ENCODE measurements at regions not wholly inside any gene's neighbourhood (a gene's known extent, or its start where the extent isn't known, plus 50 kb on each side); places are given as distances from the start of the nearest gene placed in this dataset.
"Not testable (repeated sequence)": the region's sequence is repeated elsewhere in the genome, so short reads cannot be mapped to it uniquely, and the experiment has no call there.

DNA sequence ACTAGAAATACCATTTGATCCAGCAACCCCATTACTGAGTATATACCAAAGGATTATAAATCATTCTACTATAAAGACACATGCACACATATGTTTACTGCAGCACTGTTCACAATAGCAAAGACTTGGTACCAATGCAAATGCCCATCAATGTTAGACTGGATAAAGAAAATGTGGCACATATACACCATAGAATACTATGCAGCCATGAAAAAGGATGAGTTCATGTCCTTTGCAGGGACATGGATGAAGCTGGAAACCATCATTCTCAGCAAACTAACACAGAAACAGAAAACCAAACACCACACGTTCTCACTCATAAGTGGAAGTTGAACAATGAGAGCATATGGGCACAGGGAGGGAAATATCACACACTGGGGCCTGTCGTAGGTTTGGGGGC, 106.0 kb downstream of the SPATA18 start:
- DNase-seq (ENCODE audit: low spot score) = not testable (repeated sequence)

DNA sequence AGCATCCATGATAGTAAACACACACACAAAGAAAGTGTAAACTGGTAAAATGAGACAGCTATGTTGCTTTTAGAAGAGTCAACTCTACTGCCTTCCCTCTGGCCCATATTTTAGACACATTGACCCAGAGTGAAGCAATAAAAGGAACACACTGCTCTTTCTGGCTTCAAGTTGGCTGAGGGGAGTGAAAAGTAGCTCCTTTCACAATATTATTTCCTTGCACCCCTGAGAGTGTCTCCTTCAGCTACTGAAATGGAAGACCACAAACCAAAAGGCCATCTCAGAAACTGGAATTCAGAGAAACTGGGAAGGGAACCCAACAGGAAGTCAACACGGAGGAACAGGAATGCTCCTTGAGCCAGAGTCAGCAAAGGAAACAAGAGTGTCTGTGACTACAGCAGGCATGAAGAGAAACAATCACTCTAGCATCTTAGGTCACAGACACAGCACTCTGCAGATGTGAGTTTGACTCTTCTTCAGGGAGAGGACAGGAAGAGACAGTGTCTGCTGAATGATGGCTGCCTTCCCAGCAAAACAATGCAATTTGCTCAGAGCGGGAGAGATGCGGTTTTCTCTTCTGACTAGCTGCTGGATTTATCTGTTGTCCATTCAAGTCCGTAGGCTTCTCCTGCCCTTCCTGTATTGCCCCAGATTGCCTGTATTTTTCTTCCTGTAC, 106.7 kb downstream of the SPATA18 start:
- no peak for DNase-seq (ENCODE audit: low spot score)

DNA sequence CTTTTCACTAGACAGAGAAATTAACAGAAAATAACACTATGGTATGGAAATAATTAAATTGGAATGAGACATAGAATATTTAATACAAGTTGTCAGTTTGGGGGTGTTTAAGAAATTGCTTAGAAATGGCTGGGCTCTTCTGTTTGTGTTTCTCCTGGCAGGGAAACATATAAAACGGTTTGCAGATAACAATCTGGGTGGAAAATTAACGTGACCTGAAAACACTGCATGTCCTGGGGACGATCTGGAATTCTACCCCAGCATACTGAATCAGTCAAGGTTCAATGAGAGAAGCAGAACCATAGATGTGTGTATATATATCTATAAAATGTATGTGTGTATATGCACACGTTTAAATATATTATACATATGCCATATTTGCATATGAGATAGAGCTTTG, 109.8 kb downstream of the SPATA18 start:
- no peak for DNase-seq (ENCODE audit: low spot score)

DNA sequence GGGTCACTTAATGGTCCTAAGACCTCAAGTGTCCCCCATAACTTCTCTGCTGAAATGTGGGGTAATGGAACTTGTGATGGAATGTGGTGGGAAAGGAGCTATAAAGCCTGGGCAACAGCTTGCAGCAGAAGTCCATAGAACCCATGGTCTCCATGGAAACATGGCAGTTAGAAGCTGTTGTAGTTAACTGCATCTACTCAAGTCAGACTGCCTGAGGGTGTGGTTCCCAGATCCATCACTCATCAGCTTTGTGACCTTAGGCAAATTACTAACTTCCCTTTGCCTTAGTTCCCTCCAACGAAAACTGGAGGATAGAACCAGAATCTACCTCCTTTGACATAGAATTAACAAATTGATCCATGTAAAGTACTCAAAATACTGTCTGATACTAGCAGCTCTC, 113.0 kb downstream of the SPATA18 start:
- DNase-seq (ENCODE audit: low spot score) = no peak

DNA sequence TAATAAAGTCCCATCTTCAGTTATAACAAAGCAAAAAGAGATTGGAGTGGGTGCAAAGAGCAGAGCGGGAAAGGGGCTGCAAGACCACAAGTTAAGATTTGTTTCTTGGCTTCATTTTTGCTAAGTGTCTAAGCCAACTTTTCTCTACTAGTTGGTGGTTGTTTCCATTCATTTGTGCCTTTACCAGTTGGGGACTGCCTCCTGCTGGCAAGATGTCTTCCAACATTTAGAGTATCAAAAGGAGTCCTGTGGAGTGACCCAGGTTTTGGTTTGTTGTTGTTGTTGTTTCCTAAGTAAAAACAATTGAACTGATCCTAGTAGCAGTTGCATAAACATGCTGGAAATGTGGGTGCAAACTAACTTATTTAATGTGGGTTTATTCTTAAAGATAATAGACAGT, 121.1 kb downstream of the SPATA18 start:
- DNase-seq (ENCODE audit: low spot score) = no peak

DNA sequence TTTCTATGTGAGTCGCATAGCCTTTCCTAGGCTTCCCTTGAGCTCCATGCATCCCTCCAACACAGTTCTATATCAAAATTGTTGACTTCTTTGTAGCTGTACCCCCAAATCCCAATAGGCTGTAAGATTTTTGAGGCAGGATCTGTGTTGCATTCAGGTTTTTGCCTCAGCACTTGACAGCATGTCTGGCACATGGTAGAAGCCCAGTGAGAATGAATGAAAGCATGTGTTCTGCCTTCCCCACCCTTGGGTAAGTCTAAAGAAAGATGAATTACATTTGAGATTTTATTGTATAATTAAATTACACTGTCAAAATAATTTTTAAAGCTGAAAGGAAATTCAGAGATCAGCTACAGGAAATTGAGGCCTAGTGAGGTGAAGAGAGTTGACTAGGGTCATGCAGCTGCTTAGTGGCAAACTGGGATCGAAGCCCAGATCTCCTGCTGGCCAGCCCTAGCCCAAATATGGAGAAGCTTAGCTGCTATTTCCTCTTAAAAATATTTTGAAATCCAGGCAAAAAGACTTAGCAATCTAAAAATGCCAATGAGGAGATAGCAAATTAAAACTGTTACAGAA, 122.5 kb downstream of the SPATA18 start:
- no peak for DNase-seq (ENCODE audit: low spot score)

DNA sequence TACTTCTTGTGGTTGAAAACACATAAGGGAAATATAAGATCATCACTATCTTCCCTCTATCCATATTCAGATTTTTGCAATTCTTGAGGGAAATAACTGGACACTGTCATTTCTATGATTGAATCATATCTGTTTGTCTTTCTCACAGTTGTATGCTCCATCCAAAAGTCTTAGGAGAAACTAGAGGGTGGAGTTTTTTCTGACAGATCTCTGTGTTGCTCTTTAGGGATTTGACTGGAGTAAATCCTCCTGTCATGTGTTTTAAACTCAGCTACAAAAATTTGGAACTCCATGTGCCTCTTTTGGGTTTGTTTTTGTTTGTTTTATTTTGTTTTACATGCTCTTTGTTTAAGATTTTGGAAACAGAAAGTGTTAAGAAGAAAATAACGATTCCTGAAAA, 136.5 kb downstream of the SPATA18 start:
- no peak for DNase-seq (ENCODE audit: low spot score)

DNA sequence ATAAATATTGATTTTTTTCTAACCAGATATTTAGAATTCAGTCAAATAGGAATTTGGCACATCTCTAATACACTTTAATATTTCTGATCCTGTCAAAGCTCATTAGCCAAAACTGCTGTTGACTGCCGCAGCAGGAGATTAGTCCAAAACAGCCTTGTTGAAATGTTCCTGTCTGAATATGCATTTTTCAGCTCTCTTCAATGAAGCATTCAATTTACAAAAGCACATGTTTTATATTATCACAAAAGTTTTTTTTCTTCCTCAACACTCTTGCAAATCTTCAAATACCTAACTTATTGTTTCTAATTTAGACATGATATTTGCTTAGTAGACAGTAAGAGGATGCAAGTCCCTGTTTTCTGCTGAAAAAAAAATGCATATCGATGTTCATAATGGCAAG, 140.9 kb downstream of the SPATA18 start:
- DNase-seq (ENCODE audit: low spot score) = no peak

DNA sequence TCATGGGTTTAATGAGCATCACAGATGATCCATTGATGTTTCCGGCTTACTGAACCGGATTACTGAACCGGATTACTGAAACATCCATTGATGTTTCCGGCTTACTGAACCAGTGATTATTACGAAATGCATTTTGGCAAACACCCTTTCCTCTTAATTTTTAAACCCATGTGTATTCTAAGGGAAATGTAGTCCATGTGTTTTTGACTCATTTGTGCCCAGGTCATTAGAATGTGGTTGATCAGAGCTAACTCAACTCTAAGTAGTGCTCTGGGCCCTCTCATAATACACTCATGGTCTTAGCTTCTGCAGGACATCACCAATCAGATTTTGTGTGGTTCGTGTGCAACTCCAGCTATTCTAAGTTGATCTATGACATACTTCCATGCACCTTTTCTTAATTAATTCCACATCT, 141.6 kb downstream of the SPATA18 start:
- no peak for DNase-seq (ENCODE audit: low spot score)

DNA sequence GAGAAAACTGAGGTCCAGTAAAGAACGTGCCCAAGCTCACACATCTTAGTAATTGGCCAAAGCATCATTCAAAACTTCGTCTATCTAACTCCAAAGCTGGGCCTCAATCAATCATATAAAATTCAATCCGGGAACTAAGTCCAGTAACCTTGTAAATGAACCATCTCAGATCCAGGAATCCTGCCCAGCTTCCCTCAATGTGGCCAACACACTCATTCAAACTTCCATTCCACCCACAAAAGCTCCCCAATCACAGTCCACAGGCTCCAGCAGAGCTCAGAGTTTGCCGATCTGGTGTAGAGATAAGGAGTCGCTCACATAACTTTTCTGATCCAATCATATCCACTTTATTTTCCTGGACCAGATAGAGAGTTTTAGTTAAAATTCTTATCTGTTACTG, 144.8 kb downstream of the SPATA18 start:
- DNase-seq (ENCODE audit: low spot score) = no peak

DNA sequence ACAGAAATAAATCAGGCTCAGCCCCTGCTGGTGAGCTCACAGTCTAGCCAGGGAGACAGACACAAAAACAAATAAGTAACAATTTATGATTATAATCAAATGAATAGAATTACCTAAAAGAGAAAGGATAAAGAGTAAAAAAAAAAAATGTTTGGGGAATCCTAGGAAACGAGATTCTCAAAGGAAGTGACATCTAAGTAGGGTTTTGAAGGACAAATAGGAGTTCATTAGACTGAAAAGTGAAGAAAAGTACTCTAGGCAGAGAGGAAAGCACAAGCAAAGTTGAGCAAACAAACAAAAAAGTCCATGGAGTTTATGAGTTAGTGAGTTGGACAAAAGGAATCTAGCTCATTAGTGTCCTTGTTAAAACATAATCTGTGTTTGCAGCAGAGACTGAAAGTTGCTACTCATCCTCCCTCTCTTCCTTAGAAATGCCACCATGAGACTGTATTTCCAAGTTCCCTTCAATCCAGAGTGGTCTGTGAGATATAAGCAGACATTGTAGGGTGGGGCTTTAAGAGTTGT, 145.6 kb downstream of the SPATA18 start:
- no peak for DNase-seq (ENCODE audit: low spot score)

DNA sequence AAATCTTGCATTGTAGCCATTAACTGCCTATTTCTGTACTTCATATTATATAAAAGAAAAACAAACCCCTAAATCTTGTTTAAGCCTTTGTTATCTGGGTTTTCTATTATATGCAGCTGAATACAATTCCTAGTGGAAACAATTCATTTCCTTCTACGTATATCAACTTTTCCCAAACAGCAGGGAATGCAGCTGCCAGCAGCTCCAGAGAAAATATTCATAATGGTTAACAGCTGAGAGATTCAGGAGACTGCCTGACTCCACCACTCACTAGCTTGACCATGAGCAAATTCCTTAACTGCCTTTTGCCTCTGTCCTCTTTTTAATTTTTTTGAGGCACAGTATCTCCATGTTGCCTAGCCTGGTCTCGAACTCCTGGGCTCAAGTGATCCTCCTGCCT, 146.2 kb downstream of the SPATA18 start:
- no peak for DNase-seq (ENCODE audit: low spot score)

DNA sequence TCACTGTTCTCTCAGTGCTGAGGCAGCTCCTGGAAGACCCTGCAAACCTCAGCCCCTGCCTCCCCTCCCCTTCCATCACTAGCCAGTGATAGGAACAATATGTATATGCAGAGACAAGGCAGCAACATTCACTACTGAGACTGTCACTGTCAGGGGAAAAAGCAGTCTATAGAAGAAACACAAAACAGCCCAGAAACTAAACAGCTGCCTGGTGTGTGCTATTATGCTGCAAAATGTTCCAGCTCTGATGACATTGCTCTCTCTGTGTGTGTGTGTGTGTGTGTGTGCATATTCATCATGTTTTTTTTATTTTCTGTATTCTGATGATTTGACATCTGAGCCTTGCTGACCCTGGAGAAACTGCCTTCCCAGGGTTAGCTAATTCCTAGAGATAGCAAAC, 147.2 kb downstream of the SPATA18 start:
- no peak for DNase-seq (ENCODE audit: low spot score)

DNA sequence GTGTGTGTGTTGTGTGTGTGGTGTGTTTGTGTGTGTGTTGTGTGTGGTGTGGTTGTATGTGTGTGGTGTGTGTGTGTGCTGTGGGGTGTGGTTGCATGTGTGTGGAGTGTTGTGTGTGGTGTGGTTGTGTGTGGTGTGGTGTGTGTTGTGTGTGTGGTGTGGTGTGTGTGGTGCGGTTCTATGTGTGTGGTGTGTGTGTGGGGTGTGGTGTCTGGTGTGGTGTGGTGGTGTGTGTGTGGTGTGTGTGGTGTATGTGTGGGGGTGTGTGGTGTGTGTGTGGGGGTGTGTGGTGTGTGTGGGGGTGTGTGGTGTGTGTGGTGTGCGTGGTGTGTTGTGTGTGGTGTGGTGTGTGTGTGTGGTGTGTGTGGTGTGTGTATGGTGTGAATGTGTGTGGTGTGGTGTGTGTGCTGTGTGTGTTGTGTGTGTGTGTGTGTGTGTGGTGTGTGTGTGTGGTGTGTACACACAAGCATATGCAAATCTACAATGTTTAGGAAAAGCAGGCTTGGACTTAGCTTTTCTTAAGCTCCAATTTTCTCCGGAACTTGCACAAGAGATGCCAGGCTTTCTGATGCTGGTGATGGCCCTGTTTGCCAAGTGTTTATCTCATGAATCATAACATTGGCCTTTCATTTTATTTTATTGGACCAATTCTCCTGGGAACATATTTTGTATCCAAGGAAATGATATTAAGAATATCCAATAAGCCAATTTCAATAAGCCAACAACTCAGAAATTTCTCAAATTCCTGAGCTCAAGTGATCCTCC, 148.7 kb downstream of the SPATA18 start:
- DNase-seq (ENCODE audit: low spot score) = no peak

DNA sequence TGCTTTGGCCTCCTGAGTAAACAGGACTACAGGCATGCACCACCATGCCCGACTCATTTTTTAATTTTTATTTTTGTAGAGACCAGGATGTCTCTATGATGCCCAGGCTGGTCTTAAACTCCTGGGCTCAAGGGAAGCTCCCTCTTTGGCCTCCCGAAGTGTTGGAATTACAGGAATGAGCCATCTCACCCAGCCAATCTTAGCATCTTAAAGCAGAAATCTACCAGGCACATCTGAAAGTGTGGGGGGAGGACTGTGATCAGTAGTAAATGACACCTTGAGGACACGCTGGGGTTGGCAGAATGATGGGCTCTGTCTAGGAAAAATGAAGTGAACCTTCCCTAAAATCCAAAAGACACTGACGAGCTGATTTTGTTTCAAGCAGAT, 149.2 kb downstream of the SPATA18 start:
- no peak for DNase-seq (ENCODE audit: low spot score)

DNA sequence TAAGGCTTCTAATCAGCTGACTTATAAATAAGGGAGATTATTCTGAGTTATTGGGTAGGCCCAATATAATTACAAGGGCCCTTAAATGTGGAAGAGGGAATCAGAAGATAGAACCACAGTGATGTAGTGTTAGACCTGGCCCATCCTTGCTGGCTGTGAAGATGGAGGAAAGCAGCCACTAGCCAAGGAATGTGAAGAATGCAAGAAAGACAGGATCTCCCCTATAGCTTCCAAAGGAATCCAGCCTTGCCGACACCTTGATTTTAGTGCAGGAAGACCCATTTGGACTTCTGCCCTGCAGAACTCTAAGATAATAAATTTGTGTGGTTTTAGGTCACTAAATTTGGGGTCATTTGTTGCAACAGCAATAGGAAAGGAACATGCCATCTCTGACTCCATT, 150.6 kb downstream of the SPATA18 start:
- DNase-seq (ENCODE audit: low spot score) = no peak

DNA sequence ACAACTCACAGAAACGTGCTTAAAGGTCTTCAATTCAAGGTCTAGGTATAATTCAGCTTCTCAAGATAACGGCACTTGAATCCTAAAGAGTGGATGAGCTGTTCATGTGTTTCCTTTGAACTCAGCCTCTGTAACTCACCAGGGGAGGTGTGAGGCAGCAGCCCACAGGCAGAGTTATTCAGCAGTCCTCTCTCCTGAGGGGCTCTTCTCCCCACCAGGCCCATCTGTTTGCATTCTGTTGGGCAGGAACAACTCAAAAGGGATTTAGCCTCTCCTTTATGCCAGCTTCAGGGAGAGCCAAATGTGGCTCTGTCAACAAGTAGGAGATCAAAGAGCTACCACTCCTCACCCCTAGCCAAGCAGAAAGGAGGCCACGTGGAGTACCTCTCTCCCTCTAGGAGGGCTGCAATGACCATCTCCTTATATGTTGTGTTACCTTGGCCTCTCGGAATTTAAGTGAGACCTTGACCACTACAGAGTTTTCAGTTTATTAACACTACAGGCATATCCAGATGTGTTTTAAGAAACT, 151.2 kb downstream of the SPATA18 start:
- DNase-seq (ENCODE audit: low spot score) = no peak

DNA sequence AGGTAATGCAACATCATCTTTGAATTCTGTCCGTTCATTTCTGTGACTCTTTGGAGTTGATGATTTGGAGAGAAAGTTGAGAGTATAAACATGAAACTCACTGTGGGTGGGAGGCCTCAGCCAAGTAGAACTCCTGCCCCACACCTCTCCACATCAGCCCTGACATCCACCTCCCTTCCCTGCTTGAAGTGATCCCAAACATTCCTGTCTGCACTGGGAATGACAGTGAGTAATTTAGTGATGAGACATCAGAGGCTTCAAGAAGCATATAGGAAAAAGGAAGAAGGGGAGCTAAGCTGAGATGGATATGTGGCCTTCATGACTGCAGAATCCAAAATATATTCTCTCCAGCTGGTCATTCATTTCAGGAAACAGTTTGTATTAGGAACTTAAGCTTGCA, 151.8 kb downstream of the SPATA18 start:
- no peak for DNase-seq (ENCODE audit: low spot score)

DNA sequence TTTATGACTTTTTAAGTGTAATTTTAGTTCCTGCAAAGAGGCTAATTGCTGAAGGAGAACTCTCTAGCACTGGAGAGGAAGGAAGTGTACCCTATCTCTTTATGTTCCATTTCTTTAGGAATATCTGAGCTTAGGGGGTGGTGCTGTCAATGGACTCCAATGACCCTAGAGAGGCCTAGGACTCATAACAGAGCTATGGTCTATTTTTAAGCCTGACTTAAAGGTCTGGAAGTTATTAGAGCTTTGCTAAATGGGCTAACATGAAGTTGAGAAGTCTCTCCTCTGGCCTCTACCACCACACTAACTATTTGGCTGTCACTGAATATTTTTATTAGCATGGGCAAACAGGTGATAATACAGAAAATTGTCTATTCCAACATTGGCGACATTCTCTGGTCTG, 152.2 kb downstream of the SPATA18 start:
- DNase-seq (ENCODE audit: low spot score) = no peak

DNA sequence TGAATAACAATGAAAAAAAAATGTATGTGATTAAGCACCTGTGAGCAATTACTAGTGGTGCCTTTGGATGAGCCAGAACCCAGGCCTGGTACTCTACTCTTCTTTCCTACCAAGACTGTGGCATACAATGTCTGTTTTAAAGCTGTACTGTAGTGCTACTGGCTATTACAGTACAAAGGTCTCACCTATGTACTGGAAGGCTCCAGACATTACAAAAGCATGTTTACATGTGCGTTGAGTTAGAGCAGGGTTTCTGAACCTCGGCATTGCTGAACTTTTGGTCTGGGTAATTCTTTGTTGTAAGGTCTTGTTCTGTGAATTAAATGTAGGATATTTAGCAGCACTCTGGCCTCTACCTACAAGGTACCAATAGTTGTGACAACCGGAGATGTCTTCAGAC, 153.8 kb downstream of the SPATA18 start:
- DNase-seq (ENCODE audit: low spot score) = no peak

DNA sequence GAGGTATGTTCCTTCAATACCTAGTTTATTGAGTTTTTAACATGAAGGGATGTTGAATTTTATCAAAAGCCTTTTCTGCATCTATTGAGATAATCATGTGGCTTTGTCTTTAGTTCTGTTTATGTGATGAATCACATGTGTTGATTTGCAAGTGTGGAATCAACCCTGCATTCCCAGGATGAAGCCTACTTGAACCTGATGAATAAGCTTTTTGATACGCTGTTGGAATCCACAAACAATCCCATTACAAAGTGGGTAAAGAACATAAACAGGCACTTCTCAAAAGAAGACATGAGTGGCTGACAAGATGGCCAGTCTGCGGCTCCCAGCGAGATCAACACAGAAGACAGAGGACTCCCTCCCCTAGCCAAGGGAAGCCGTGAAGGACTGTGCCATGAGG, 156.0 kb downstream of the SPATA18 start:
- DNase-seq (ENCODE audit: low spot score) = not testable (repeated sequence)

DNA sequence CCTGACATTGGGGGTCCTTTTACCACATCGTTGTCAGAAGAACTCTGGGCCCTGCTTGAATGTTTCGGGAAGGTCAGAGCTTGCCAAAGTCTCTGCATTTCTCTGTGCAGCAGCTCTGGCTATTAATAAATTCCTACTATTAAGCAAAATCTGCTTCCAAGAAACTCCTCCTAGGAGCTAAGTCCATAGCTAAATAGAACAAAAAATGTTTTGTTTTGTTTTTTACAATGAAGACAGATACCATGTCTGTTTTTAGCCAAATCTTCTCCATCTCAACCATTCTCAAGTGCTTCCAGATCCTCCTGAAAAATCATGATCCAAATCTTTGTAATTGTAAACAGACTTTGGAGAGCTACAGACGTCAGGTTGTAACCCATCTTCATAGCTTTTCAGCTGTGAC, 161.6 kb downstream of the SPATA18 start:
- DNase-seq (ENCODE audit: low spot score) = no peak

DNA sequence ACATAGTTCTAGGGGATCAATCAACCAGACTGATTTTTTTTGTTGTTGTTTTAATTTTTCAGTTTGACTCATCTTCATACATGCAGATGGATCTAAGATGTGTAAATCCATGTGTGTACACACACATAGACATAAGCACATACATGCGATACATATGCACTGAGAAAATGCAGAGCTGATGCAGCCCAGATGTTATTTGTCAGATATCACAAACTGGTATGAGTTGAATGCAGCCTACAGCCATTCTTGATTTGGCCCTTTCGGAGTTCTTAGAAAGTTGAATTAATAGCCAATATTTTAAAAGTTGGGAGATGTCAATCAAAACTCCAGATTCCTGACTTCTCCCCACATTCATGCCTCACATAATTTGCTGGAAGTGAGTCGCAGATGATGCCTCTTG, 180.4 kb downstream of the SPATA18 start:
- no peak for DNase-seq (ENCODE audit: low spot score)

Data from left forelimb (tissue), 1 donor.